GM19463 (cell line): ENCODE measurements at regions not wholly inside any gene's neighbourhood (a gene's known extent, or its start where the extent isn't known, plus 50 kb on each side); places are given as distances from the start of the nearest gene placed in this dataset.
A peak's percentile ranks its signal among the peaks of the same experiment; 100 is the strongest.

ENCODE experiments used
- ATAC-seq: cut with Tn5 transposase; IDR thresholded peaks from one replicate; pipeline ENCODE4 v1.9.1; 2021; ENCODE audit warnings: mild to moderate bottlenecking, moderate library complexity; ENCODE audit not compliant: unreplicated experiment

DNA sequence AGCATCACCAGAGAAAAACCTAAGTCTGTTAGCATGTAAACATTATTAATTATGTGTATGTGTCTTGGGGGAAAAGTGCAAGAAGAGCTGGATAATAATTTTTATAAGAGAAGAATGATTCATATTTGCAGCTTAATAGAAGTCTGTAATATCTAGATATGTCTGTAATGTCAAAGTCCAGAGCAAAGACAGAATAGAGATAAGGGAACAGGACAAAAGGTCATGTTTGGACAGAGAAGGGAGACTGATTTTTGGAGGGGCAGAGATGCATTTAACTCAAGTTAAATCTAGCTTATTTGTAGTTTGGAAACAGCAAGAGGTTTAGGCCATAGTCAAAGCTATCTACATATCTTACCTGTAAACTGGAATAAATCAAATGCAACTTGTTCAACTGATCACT, 61.2 kb downstream of the MAGED1 start:
- ATAC-seq: no peak

DNA sequence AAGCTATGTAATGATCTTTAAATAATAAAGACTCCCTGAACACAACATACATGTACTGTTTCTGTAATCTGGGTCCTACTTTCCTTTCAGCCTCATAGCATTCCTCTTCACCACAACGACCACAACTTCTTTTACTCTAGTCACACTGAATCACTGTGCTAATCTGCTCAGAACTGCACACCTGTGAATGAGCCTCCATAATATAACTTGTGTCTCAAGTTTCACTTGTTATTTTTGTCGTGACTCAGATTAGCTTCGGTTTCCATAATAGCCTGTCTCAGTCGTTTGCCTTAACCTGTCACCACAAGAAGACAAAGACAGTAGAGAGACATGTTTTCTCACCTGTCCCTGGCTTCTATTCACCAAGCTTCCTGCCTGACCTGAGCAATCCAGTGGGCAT, 61.8 kb downstream of the MAGED1 start:
- peak; percentile 83 for ATAC-seq

DNA sequence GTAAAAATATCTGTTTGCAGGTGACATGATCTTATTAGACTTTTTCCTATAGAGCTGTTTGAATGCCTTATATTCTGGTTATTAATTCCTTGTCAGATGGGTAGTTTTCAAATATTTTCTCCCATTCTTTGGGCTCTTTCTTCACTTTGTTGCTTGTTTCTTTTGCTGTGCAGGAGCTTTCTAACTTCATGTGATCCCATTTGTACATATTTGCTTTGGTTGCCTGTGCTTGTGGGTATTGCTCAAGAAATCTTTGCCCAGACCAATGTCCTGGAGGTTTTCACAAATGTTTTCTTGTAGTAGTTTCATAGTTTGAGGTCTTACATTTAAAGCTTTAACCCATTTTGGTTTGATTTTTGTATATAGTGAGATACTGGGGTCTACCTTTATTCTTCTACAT, 63.0 kb downstream of the MAGED1 start:
- no peak for ATAC-seq

DNA sequence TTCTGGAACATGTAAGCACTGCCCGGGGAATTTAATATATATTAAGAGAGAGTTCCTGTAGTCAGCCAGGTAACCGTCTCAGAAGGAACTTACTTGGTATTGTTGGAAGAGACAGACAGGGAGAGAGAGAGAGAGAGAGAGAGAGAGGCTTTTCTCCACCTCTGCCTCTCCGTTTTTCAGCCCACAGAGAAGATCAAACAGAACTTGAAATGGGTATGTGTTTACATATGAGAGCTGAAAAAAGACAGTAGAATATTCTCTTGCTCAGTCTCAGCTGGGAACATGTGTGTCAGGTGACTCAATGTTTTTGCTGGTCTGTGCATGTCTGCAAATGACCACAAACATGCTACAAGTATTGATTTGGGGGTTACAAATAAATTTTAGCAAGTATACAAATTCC, 81.9 kb downstream of the MAGED1 start:
- no peak for ATAC-seq

DNA sequence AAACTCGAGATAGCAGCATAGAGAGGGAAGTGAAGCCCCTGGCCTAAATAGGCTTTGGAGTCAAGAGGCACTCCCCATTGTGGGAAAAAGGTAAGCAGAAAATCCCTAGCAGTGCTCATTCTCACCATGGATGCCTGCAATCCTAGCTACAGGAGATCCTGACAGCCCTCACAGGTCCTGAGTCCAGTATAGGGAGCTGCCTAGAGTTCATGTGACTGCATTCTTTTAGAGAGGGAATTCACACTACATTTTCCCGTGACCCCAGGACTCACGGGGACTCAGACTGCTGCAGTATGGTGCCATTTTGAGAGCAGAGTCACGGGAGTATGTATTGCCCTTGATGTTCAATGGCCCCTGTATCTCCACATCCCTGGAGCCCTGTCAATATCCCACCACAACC, 82.4 kb downstream of the MAGED1 start:
- no peak for ATAC-seq

DNA sequence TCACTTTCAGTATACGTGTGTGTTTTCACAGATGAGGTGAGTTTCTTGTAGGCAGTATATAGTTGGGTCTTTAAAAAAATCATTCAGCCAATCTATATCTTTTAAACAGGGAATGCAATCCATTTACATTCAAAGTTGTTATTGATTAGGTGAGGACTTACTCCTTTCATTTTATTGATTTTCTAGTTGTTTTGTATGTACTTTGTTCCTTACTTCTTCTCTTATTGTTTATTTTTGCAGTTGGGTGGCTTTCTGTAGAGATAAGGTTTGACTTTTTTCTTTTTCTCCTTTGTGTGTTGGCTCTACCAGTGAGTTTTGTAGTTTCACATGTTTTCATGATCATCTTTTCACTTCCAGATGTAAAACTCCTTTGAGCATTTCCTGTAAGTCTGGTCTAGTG, 83.1 kb downstream of the MAGED1 start:
- ATAC-seq: no peak
